MM.1S (cell line): ENCODE measurements at regions not wholly inside any gene's neighbourhood (a gene's known extent, or its start where the extent isn't known, plus 50 kb on each side); places are given as distances from the start of the nearest gene placed in this dataset.

ENCODE experiments used
- DNase-seq: peaks from one replicate; pipeline ENCODE4 v3.0.0-alpha.2; 2015
- H2AFZ ChIP-seq: fragments of 300-600 bp; sonication (generic); 2 replicates; pipeline ENCODE4 v1.6.0; 2016; ENCODE audit warnings: antibody characterized with exemption, low read length
- H3F3A ChIP-seq: fragments of 300-600 bp; sonication (generic); 2 replicates; pipeline ENCODE4 v1.6.1; 2016; ENCODE audit warnings: mild to moderate bottlenecking, antibody characterized with exemption, low read length, moderate library complexity, mixed read lengths; ENCODE audit not compliant: insufficient read depth
- H3K27ac ChIP-seq: fragments of 300-600 bp; sonication (generic); 2 replicates; pipeline ENCODE4 v1.5.1; 2016; ENCODE audit warnings: mild to moderate bottlenecking, low read length
- H3K27me3 ChIP-seq: fragments of 300-600 bp; sonication (generic); replicated peaks from 2 replicates; pipeline ENCODE4 v1.6.0; 2016; ENCODE audit warnings: low read length; ENCODE audit not compliant: insufficient read depth
- H3K36me3 ChIP-seq: fragments of 300-600 bp; sonication (generic); replicated peaks from 2 replicates; pipeline ENCODE4 v1.6.1; 2016; ENCODE audit warnings: mild to moderate bottlenecking, low read length, mixed read lengths; ENCODE audit not compliant: insufficient read depth
- H3K4me1 ChIP-seq: fragments of 300-600 bp; sonication (generic); 2 replicates; pipeline ENCODE4 v1.6.1; 2016; ENCODE audit warnings: low read length, mixed read lengths
- H3K4me2 ChIP-seq: fragments of 300-600 bp; sonication (generic); 2 replicates; pipeline ENCODE4 v1.6.0; 2016; ENCODE audit warnings: low read depth, low read length
- H3K4me3 ChIP-seq: fragments of 300-600 bp; sonication (generic); 2 replicates; pipeline ENCODE4 v1.5.1; 2016; ENCODE audit warnings: low read length, mixed read lengths
- H3K79me2 ChIP-seq: fragments of 300-600 bp; sonication (generic); 2 replicates; pipeline ENCODE4 v1.6.1; 2016; ENCODE audit warnings: mixed run types, low read length, mixed read lengths
- H3K9ac ChIP-seq: fragments of 300-600 bp; sonication (generic); 2 replicates; pipeline ENCODE4 v1.6.1; 2016; ENCODE audit warnings: low read length, mixed read lengths
- H3K9me2 ChIP-seq: fragments of 300-600 bp; sonication (generic); replicated peaks from 2 replicates; pipeline ENCODE4 v1.6.1; 2016; ENCODE audit warnings: mild to moderate bottlenecking, low read length, mixed read lengths; ENCODE audit not compliant: insufficient read depth
- H3K9me3 ChIP-seq: fragments of 300-600 bp; sonication (generic); replicated peaks from 2 replicates; pipeline ENCODE4 v1.6.1; 2016; ENCODE audit warnings: mild to moderate bottlenecking, low read length, mixed read lengths; ENCODE audit not compliant: insufficient read depth
- H4K20me1 ChIP-seq: fragments of 300-600 bp; sonication (generic); 2 replicates; pipeline ENCODE4 v1.6.1; 2016; ENCODE audit warnings: mild to moderate bottlenecking, low read length, moderate library complexity, mixed read lengths; ENCODE audit not compliant: insufficient read depth
- EZH2 ChIP-seq: fragments of 300-600 bp; sonication (generic); optimal IDR thresholded peaks from 2 replicates; pipeline ENCODE3; 2017; ENCODE audit warnings: low read depth, mild to moderate bottlenecking, antibody characterized with exemption, low read length, mixed read lengths
- EZH2phosphoT487 ChIP-seq: fragments of 300-600 bp; sonication (generic); IDR thresholded peaks from 2 replicates; pipeline ENCODE4 v1.6.1; 2018; ENCODE audit warnings: antibody characterized with exemption, low read length
- TF ChIP-seq, protein P1 (sequence below): fragments of 300-600 bp; sonication (generic); IDR thresholded peaks from 2 replicates; pipeline ENCODE4 v1.5.1; 2016; ENCODE audit warnings: antibody characterized with exemption, low read length, mixed read lengths

DNA sequence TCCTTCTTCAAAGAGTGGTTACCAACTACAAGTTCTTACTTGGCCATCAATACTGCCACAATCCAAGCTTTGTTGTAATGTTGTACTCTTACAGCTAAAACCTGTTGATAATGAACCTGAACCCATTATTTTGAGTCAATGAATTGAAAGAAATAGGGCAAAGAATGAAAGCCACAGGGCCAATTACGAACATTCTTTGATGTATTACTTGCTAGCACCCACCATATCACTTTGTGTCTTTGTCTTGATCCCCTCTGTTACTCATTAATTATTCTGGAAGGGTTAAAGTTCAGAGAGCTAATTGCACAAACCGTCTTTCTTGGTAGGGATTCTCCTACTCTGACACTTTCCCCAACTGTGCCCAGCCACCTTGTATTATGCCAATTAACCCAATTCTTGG is 53.2 kb upstream of the TFEC start:
- H3K9ac ChIP-seq: no peak overlapping the region
- no peaks in the 10 kb centered on the region for H3K79me2 ChIP-seq
- H3K27ac ChIP-seq: no peak overlapping the region
- H3F3A ChIP-seq: no peaks in the 10 kb centered on the region
- no peaks in the 10 kb centered on the region for H4K20me1 ChIP-seq
- no peak overlapping the region for H2AFZ ChIP-seq
- no peak for DNase-seq
- H3K4me3 ChIP-seq: no peak overlapping the region
- H3K9me2 ChIP-seq: no peaks in the 10 kb centered on the region
- no peak overlapping the region for H3K4me2 ChIP-seq
- no peaks in the 10 kb centered on the region for H3K9me3 ChIP-seq
- H3K36me3 ChIP-seq: no peaks in the 10 kb centered on the region
- no peaks in the 10 kb centered on the region for H3K27me3 ChIP-seq
- no peaks in the 10 kb centered on the region for H3K4me1 ChIP-seq
- TF ChIP-seq EZH2phosphoT487: no peak

DNA sequence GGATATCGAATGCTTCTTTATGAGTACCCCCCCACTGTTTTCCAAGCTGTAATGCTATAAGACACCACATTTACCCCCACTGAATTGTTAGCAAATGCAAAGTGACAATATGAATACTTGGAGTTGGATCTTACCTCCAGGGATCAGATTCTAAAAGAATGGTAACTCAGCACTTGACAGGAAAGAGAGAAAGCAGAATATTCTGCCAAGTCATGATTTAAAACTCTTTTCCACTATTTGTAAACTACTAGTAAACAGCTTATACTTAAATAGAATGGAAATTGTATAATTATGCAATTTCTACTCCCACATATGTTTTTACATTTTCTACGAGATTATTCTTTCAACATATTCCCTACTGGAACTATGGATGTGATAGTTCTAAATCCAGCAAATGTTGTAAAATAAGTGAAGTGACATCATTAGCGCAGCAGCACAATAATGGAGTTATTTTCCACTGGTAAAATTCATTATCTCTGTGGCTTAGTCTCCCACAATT is 56.0 kb upstream of the TFEC start:
- no peak overlapping the region for H3K4me2 ChIP-seq
- H3F3A ChIP-seq: no peaks in the 10 kb centered on the region
- H3K4me1 ChIP-seq: no peaks in the 10 kb centered on the region
- no peak for DNase-seq
- no peak for TF ChIP-seq EZH2
- no peaks in the 10 kb centered on the region for H3K9me2 ChIP-seq
- no peak overlapping the region for H3K27ac ChIP-seq
- H3K36me3 ChIP-seq: no peaks in the 10 kb centered on the region
- H4K20me1 ChIP-seq: no peaks in the 10 kb centered on the region
- H3K4me3 ChIP-seq: no peak overlapping the region
- peaks cover under 1% of the 10 kb centered on the region; the same call in 1 of the 2 replicates for H3K27me3 ChIP-seq
- no peaks in the 10 kb centered on the region for H3K9me3 ChIP-seq
- no peaks in the 10 kb centered on the region for H3K79me2 ChIP-seq
- no peak overlapping the region for H2AFZ ChIP-seq
- H3K9ac ChIP-seq: no peak overlapping the region

DNA sequence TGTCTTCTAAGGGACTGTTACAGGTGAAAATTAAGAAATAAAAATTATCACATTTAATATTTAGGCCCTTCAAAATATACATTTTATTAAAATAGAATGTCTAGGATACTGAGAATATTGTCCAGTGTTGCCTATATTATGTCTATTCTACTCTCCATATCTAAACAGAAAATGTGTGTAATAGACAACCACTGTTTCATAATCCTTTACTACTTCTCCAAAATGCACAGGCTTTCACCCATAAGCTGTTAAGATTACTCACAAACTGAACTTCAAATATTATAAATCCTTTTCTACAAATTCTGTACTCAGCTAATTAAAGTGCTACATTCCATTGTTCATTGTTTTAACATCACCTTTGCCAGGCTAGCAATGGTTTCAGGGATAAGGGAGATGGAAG is 56.7 kb upstream of the TFEC start:
- H3K27me3 ChIP-seq: peaks cover 7% of the 10 kb centered on the region
- no peaks in the 10 kb centered on the region for H3K9me3 ChIP-seq
- H3K27ac ChIP-seq: no peak overlapping the region
- DNase-seq: no peak
- H3K9me2 ChIP-seq: no peaks in the 10 kb centered on the region
- H3K79me2 ChIP-seq: no peaks in the 10 kb centered on the region
- no peaks in the 10 kb centered on the region for H4K20me1 ChIP-seq
- no peak overlapping the region for H3K9ac ChIP-seq
- no peaks in the 10 kb centered on the region for H3K36me3 ChIP-seq
- no peak overlapping the region for H3K4me3 ChIP-seq
- H3K4me1 ChIP-seq: no peaks in the 10 kb centered on the region
- H2AFZ ChIP-seq: no peak overlapping the region
- TF ChIP-seq EZH2phosphoT487 (no peak), EZH2 (no peak)
- TF ChIP-seq, protein P1, sequence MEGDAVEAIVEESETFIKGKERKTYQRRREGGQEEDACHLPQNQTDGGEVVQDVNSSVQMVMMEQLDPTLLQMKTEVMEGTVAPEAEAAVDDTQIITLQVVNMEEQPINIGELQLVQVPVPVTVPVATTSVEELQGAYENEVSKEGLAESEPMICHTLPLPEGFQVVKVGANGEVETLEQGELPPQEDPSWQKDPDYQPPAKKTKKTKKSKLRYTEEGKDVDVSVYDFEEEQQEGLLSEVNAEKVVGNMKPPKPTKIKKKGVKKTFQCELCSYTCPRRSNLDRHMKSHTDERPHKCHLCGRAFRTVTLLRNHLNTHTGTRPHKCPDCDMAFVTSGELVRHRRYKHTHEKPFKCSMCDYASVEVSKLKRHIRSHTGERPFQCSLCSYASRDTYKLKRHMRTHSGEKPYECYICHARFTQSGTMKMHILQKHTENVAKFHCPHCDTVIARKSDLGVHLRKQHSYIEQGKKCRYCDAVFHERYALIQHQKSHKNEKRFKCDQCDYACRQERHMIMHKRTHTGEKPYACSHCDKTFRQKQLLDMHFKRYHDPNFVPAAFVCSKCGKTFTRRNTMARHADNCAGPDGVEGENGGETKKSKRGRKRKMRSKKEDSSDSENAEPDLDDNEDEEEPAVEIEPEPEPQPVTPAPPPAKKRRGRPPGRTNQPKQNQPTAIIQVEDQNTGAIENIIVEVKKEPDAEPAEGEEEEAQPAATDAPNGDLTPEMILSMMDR: no peak
- no peak overlapping the region for H3K4me2 ChIP-seq
- no peaks in the 10 kb centered on the region for H3F3A ChIP-seq

DNA sequence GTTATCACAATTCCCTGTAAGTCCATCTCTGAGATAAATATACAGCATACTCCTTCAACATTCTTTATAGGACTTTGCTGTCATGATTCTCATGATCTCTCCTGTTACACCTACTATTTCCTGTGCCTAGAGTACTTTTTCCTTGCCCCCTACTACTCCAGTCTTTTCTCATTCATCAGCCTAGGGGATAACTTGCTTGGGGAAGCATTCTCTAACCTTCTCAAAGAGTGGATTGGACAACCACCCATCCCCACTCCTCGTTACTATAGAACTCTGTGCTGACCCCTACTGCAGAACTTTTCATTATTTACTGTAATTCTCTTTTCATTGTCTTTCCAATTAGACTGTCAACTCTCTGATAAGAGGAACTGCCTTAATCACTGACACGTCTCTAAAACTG is 57.4 kb upstream of the TFEC start:
- H3K9me2 ChIP-seq: no peaks in the 10 kb centered on the region
- H4K20me1 ChIP-seq: no peaks in the 10 kb centered on the region
- no peaks in the 10 kb centered on the region for H3K36me3 ChIP-seq
- no peak overlapping the region for H3K4me3 ChIP-seq
- H3K4me1 ChIP-seq: no peaks in the 10 kb centered on the region
- no peak overlapping the region for H2AFZ ChIP-seq
- H3K27me3 ChIP-seq: peaks cover 14% of the 10 kb centered on the region
- no peak for DNase-seq
- H3K9ac ChIP-seq: no peak overlapping the region
- no peaks in the 10 kb centered on the region for H3K9me3 ChIP-seq
- no peak overlapping the region for H3K4me2 ChIP-seq
- TF ChIP-seq EZH2 (no peak), EZH2phosphoT487 (no peak)
- TF ChIP-seq, protein P1: no peak
- H3K27ac ChIP-seq: no peak overlapping the region
- no peaks in the 10 kb centered on the region for H3F3A ChIP-seq
- H3K79me2 ChIP-seq: no peaks in the 10 kb centered on the region
